Esophagus muscularis mucosa (tissue), 4 donors: ENCODE measurements at regions not wholly inside any gene's neighbourhood (a gene's known extent, or its start where the extent isn't known, plus 50 kb on each side); places are given as distances from the start of the nearest gene placed in this dataset.

Experiments used
- EP300 ChIP-seq: sonication (generic); formaldehyde crosslinking; IDR thresholded peaks from one replicate; pipeline ENCODE4 v1.6.1; 2017; ENCODE audit warnings: antibody characterized with exemption
- POLR2A ChIP-seq: fragments of 450-650 bp; IDR thresholded peaks from one replicate; pipeline ENCODE4 v1.6.1; 2017; ENCODE audit warnings: antibody characterized with exemption, moderate library complexity, mild to moderate bottlenecking, low read depth
- POLR2AphosphoS5 ChIP-seq, 2 donors: sonication (generic); formaldehyde crosslinking; IDR thresholded peaks; one replicate each; pipeline ENCODE4 v1.6.1; 2017; ENCODE audit warnings: antibody characterized with exemption in 2 of 2
- TF ChIP-seq, protein P1 (sequence below), 3 experiments: fragments of 200-600 bp in 2 of 3; fragments of 450-650 bp in 1 of 3; sonication (generic) in 2 of 3; IDR thresholded peaks; one replicate each; pipeline ENCODE4 v1.5.1; 2017 to 2019; ENCODE audit warnings: antibody characterized with exemption in 3 of 3, mild to moderate bottlenecking in 2 of 3, moderate library complexity in 1 of 3

DNA sequence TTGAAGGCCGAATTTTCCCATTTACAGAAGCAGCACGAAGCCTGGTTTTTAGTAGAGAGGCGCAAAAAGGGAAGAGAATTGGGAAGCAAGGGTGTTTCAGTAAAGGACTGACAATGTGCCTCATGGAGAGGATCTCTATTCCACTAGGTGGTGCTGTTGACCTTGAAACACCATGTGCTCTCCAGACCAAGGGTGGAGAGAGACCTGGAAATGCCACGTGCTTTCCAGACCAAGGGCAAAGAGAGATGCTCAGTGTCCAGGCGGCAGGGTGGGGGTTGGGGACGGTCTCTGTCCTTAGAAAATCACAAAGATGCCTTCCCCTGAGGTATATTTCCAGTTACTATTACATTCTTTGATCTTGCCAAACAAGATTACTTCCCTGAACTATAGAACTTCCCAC is 425.3 kb downstream of the CSNK1G3 start:
- TF ChIP-seq EP300, result no peak
- TF ChIP-seq, protein P1, sequence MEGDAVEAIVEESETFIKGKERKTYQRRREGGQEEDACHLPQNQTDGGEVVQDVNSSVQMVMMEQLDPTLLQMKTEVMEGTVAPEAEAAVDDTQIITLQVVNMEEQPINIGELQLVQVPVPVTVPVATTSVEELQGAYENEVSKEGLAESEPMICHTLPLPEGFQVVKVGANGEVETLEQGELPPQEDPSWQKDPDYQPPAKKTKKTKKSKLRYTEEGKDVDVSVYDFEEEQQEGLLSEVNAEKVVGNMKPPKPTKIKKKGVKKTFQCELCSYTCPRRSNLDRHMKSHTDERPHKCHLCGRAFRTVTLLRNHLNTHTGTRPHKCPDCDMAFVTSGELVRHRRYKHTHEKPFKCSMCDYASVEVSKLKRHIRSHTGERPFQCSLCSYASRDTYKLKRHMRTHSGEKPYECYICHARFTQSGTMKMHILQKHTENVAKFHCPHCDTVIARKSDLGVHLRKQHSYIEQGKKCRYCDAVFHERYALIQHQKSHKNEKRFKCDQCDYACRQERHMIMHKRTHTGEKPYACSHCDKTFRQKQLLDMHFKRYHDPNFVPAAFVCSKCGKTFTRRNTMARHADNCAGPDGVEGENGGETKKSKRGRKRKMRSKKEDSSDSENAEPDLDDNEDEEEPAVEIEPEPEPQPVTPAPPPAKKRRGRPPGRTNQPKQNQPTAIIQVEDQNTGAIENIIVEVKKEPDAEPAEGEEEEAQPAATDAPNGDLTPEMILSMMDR (IDR thresholded peaks at IDR 0.05), result peak; percentile 66 to 76 (median 70)
- TF ChIP-seq POLR2A, result no peak
- no peak for TF ChIP-seq POLR2AphosphoS5 (IDR thresholded peaks at IDR 0.05)
